ENCODE measurements at regions not wholly inside any gene's neighbourhood (a gene's known extent, or its start where the extent isn't known, plus 50 kb on each side); places are given as distances from the start of the nearest gene placed in this dataset.

- Mint-ChIP-seq H3K36me3 (ENCODE audit: low read depth) (no peaks in the 10 kb centered on the region), H3K27ac (ENCODE audit: unreplicated experiment) (no peak overlapping the region), H3K9me3 (peaks cover 2% of the 10 kb centered on the region), H3K4me3 (no peak overlapping the region), H3K27me3 (ENCODE audit: low read depth) (no peaks in the 10 kb centered on the region), H3K4me1 (no peaks in the 10 kb centered on the region)
- no peak for TF ChIP-seq CTCF (conservative IDR thresholded peaks at IDR 0.05)
- DNase-seq (ENCODE audit: low read depth, low spot score), result no peak
Measured at GRCh38 chr4:96531836-96532235, 691.9 kb downstream of the PDHA2 start.

GRCh38 chr4:96543346-96543745 lies 703.5 kb downstream of the PDHA2 start:
- H3K27ac Mint-ChIP-seq (ENCODE audit: unreplicated experiment), result no peak overlapping the region

GRCh38 chr4:96558466-96558865 lies 718.6 kb downstream of the PDHA2 start:
- Mint-ChIP-seq H3K9me3 (no peaks in the 10 kb centered on the region), H3K4me3 (no peak overlapping the region), H3K27me3 (ENCODE audit: low read depth) (no peaks in the 10 kb centered on the region), H3K36me3 (ENCODE audit: low read depth) (no peaks in the 10 kb centered on the region), H3K4me1 (no peaks in the 10 kb centered on the region), H3K27ac (ENCODE audit: unreplicated experiment) (no peak overlapping the region)
- no peak for TF ChIP-seq CTCF (conservative IDR thresholded peaks at IDR 0.05)
- no peak for DNase-seq (ENCODE audit: low read depth, low spot score)

More at GRCh38 chr4:96543346-96543745, 703.5 kb downstream of the PDHA2 start:
- Mint-ChIP-seq H3K36me3 (ENCODE audit: low read depth) (no peaks in the 10 kb centered on the region), H3K27me3 (ENCODE audit: low read depth) (no peaks in the 10 kb centered on the region), H3K4me3 (no peak overlapping the region), H3K4me1 (peaks cover 6% of the 10 kb centered on the region), H3K9me3 (peaks cover 2% of the 10 kb centered on the region)
- DNase-seq (ENCODE audit: low read depth, low spot score), result no peak
- no peak for TF ChIP-seq CTCF (conservative IDR thresholded peaks at IDR 0.05)

- H3K27me3 Mint-ChIP-seq (ENCODE audit: low read depth), result no peaks in the 10 kb centered on the region
- TF ChIP-seq CTCF (conservative IDR thresholded peaks at IDR 0.05), result no peak
- no peak overlapping the region for H3K27ac Mint-ChIP-seq (ENCODE audit: unreplicated experiment)
- no peak overlapping the region for H3K4me3 Mint-ChIP-seq
- H3K9me3 Mint-ChIP-seq, result no peaks in the 10 kb centered on the region
- DNase-seq (ENCODE audit: low read depth, low spot score), result no peak
- H3K4me1 Mint-ChIP-seq, result no peaks in the 10 kb centered on the region
- no peaks in the 10 kb centered on the region for H3K36me3 Mint-ChIP-seq (ENCODE audit: low read depth)
Measured at GRCh38 chr4:96566755-96567154, 726.9 kb downstream of the PDHA2 start.

GRCh38 chr4:96585304-96585703 lies 745.4 kb downstream of the PDHA2 start:
- H3K27me3 Mint-ChIP-seq (ENCODE audit: low read depth), result no peaks in the 10 kb centered on the region
- H3K4me3 Mint-ChIP-seq, result no peak overlapping the region
- no peak for TF ChIP-seq CTCF (conservative IDR thresholded peaks at IDR 0.05)
- no peak for DNase-seq (ENCODE audit: low read depth, low spot score)
- H3K9me3 Mint-ChIP-seq, result peaks cover 3% of the 10 kb centered on the region
- no peaks in the 10 kb centered on the region for H3K36me3 Mint-ChIP-seq (ENCODE audit: low read depth)
- no peaks in the 10 kb centered on the region for H3K4me1 Mint-ChIP-seq
- no peak overlapping the region for H3K27ac Mint-ChIP-seq (ENCODE audit: unreplicated experiment)

- Mint-ChIP-seq H3K36me3 (ENCODE audit: low read depth) (no peaks in the 10 kb centered on the region), H3K9me3 (peaks cover 3% of the 10 kb centered on the region), H3K27me3 (ENCODE audit: low read depth) (no peaks in the 10 kb centered on the region), H3K4me3 (no peak overlapping the region), H3K27ac (ENCODE audit: unreplicated experiment) (no peak overlapping the region), H3K4me1 (peaks cover 5% of the 10 kb centered on the region)
- DNase-seq (ENCODE audit: low read depth, low spot score), result no peak
- TF ChIP-seq CTCF (conservative IDR thresholded peaks at IDR 0.05), result no peak
Measured at GRCh38 chr4:96593422-96593821, 753.5 kb downstream of the PDHA2 start.

All from neural crest cell (in vitro differentiated cells).